ENCODE measurements at regions not wholly inside any gene's neighbourhood (a gene's known extent, or its start where the extent isn't known, plus 50 kb on each side); places are given as distances from the start of the nearest gene placed in this dataset.

DNA sequence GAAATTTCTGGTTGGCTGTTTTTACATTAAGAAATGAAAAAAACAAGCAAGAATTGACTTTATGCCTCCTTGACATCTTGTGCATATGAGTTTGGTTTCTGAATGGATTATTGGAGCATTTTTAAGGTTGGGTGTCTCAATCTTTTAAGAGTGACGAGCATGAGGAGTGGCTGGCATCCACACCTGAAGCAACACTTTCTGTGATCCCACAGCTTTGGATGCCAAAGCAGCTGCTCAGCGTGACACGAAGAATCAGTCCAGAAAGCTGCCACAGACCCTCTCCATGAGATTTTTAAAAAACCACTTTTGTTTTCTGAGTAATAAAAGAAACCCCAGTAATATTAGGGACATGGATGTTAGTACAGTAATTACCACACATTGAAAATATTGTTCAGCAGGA lies 154.5 kb downstream of the KLF13 start:
- no peak overlapping the region for H3K27ac ChIP-seq (ENCODE audit: low read length)
- H3K4me1 ChIP-seq (ENCODE audit: low read length): no peaks in the 10 kb centered on the region
- H2AFZ ChIP-seq (ENCODE audit: low read length): no peak overlapping the region
- no peaks in the 10 kb centered on the region for H3K36me3 ChIP-seq (ENCODE audit: insufficient read depth, low read length)
- H3K9me2 ChIP-seq (replicated peaks; ENCODE audit: insufficient read depth, low read length): no peaks in the 10 kb centered on the region
- no peak overlapping the region for H3K4me2 ChIP-seq (ENCODE audit: low read depth, low read length, poor library complexity, severe bottlenecking)
- no peaks in the 10 kb centered on the region for H3K9me3 ChIP-seq (ENCODE audit: low read length)
- no peaks in the 10 kb centered on the region for H3K79me2 ChIP-seq (ENCODE audit: low read length)
- H3K9ac ChIP-seq (ENCODE audit: low read length): no peak overlapping the region
- no peak overlapping the region for H3K4me3 ChIP-seq (ENCODE audit: low read length)
- H3K27me3 ChIP-seq (ENCODE audit: low read length): no peaks in the 10 kb centered on the region
- no peak for DNase-seq
- H4K20me1 ChIP-seq (ENCODE audit: insufficient read depth, low read depth, low read length): no peaks in the 10 kb centered on the region

DNA sequence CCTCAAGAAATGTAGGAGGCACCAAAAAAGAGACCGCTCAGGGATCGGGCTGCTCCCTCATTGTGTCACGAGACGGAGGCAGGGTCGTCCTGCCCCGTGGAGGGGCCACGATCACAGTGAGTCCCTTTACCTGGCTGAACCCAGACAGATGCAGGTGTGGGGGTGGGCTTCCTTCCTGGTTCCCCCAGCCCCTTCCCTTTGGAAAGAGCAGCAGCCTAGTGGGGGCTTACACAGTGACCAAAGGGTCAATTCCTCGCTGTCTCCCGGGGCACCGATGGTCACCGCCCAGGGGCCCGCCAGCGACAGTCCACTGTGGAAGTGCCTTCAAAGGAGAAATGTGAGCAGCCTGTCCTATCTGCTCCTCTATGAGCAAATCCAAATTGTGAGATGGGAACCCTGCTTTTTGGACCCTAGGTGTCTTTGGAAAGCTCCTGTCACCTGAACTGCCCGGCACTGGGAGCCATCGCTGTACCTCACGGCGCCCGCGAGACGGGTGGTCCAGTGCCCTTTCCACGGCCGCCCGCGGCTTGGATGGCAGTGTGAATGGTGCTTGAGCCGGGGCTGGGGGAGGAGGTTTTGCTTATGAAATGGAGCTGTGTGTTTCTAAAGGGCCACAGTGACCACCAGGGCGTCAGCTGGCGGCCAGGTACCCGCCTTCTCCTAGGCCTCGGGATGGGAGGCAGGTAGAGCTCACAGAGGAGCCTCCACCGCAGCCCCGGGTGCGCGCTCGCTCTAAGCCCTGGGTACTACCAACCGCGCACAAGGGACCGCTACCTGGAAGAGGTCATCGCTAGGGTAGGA lies 155.7 kb downstream of the KLF13 start:
- H4K20me1 ChIP-seq (ENCODE audit: insufficient read depth, low read depth, low read length): no peaks in the 10 kb centered on the region
- no peaks in the 10 kb centered on the region for H3K79me2 ChIP-seq (ENCODE audit: low read length)
- no peak overlapping the region for H3K9ac ChIP-seq (ENCODE audit: low read length)
- H3K9me2 ChIP-seq (replicated peaks; ENCODE audit: insufficient read depth, low read length): no peaks in the 10 kb centered on the region
- H3K27ac ChIP-seq (ENCODE audit: low read length): no peak overlapping the region
- no peak overlapping the region for H3K4me2 ChIP-seq (ENCODE audit: low read depth, low read length, poor library complexity, severe bottlenecking)
- no peaks in the 10 kb centered on the region for H3K4me1 ChIP-seq (ENCODE audit: low read length)
- no peaks in the 10 kb centered on the region for H3K9me3 ChIP-seq (ENCODE audit: low read length)
- H3K4me3 ChIP-seq (ENCODE audit: low read length): no peak overlapping the region
- H3K27me3 ChIP-seq (ENCODE audit: low read length): no peaks in the 10 kb centered on the region
- no peaks in the 10 kb centered on the region for H3K36me3 ChIP-seq (ENCODE audit: insufficient read depth, low read length)
- DNase-seq: no peak
- H2AFZ ChIP-seq (ENCODE audit: low read length): no peak overlapping the region

DNA sequence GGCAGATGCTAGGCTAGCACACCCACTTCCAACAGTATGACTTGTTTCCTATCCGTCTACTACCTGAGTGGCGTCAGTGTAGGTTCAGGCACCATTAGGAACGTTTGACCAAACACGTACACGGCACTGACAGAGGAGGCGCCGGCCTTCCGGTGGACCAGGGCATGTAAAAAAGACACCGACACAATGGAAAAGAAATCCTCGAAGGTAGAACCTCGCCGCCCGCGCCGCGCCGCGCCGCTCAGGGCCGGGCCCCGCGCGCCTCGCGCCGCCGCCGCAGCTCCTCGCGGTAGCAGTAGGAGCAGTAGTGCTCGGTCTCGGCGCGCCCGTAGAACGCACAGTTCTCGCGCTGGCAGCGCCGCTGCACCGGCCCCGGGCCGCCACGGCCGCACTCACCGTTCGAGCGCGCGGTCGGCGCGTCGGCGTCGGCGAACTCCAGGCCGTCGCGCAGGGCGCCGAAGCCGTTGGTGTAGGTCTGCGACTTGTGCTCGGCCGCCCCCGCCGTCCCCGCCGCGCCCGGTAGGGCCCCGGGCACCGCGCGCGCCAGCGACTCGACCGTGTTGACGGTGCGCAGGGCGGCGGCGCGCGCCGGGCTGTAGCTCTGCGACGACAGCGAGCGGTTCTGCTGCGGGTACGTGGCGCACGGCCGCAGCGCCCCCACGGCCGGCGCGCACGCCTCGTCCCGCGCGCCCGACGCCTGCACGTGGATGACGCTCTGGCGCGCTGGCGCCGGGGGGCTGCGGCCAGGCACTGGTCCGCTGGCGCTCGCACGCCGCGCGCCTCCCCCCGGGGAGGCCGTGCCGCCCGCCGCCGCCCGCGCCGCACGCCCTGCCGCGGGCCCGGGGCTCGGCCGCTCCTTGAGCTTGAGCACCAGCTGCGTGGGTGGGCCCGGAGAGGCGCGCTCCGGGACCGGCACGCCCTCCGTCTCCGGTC lies 156.7 kb downstream of the KLF13 start:
- Histone ChIP-seq H3K4me2 (ENCODE audit: low read depth, low read length, poor library complexity, severe bottlenecking) (no peak overlapping the region), H3K36me3 (ENCODE audit: insufficient read depth, low read length) (no peaks in the 10 kb centered on the region), H2AFZ (ENCODE audit: low read length) (no peak overlapping the region), H3K27ac (ENCODE audit: low read length) (no peak overlapping the region), H3K27me3 (ENCODE audit: low read length) (no peaks in the 10 kb centered on the region), H3K9ac (ENCODE audit: low read length) (no peak overlapping the region), H3K79me2 (ENCODE audit: low read length) (no peaks in the 10 kb centered on the region), H3K9me2 (replicated peaks; ENCODE audit: insufficient read depth, low read length) (no peaks in the 10 kb centered on the region), H3K4me1 (ENCODE audit: low read length) (no peaks in the 10 kb centered on the region), H3K4me3 (ENCODE audit: low read length) (no peak overlapping the region), H3K9me3 (ENCODE audit: low read length) (no peaks in the 10 kb centered on the region), H4K20me1 (ENCODE audit: insufficient read depth, low read depth, low read length) (no peaks in the 10 kb centered on the region)
- no peak for DNase-seq

DNA sequence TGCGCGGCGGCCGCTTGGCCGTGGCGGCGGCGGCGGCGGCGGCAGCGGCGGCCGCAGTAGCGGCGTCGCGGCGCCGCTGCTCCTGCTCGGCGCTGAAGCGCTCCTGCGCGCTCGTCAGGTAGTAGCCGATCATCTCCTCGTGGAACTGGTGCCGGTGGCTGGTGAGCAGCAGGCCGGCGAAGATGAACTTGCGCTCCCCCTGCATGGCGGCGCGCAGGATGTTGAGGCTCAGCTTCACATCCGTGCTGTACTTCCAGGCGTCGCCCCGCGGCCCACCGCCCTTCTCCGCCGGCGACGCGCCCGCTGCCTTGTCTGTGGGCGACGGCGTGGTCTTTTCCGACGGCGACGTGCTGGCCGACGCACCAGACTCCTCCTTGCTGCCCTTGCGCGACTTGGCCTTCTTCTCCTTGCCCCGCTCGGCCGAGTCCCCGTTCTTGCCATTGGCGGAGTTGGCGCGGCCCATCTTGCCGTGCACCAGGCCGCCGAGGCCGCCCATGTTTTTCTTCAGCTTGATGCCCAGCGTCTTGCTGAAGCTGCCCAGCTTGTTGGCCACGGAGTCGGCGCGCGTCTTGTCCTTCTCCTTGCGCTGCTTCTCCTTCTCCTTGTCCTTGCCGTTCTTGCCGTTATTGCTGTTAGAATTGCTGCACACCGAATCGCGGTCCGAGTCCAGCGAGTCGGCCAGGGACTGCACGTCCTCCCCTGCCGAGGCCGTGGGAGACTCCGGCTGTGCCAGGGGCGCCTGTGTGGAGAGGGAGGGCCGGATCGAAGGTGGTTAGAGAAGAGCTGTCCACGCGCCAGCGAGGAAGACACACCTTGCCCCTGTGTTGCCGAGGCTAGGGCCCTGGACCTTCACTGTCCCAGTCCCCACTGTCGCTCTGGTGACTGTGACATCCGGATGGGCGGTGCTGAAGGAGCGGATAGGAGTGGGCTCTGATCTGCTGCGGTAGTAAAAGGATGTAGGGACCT lies 157.6 kb downstream of the KLF13 start:
- H3K79me2 ChIP-seq (ENCODE audit: low read length): no peaks in the 10 kb centered on the region
- H3K9me3 ChIP-seq (ENCODE audit: low read length): no peaks in the 10 kb centered on the region
- no peak overlapping the region for H3K9ac ChIP-seq (ENCODE audit: low read length)
- no peaks in the 10 kb centered on the region for H3K36me3 ChIP-seq (ENCODE audit: insufficient read depth, low read length)
- no peaks in the 10 kb centered on the region for H3K27me3 ChIP-seq (ENCODE audit: low read length)
- no peak overlapping the region for H3K4me3 ChIP-seq (ENCODE audit: low read length)
- DNase-seq: no peak
- H2AFZ ChIP-seq (ENCODE audit: low read length): no peak overlapping the region
- H4K20me1 ChIP-seq (ENCODE audit: insufficient read depth, low read depth, low read length): no peaks in the 10 kb centered on the region
- no peak overlapping the region for H3K27ac ChIP-seq (ENCODE audit: low read length)
- no peak overlapping the region for H3K4me2 ChIP-seq (ENCODE audit: low read depth, low read length, poor library complexity, severe bottlenecking)
- H3K9me2 ChIP-seq (replicated peaks; ENCODE audit: insufficient read depth, low read length): no peaks in the 10 kb centered on the region
- no peaks in the 10 kb centered on the region for H3K4me1 ChIP-seq (ENCODE audit: low read length)

DNA sequence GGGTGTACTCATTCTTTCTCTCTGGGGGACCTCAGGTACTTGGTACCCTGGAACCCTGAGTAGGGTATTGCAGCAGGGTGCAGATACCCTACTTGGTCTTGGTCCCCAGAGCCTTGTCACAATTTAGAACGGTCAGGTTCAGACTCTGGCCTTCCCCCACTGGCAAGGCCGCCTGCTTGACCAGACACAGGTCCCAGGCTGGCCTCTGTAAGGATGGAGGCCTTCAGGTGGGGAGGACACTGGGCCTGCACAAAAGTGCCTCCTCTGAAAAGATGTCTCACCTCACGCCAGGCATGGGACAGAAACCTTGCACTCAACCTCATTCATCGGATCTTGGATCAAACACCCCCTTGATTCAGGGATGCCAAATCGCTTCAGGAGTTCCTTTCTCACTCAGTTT lies 158.4 kb downstream of the KLF13 start:
- no peaks in the 10 kb centered on the region for H3K36me3 ChIP-seq (ENCODE audit: insufficient read depth, low read length)
- H2AFZ ChIP-seq (ENCODE audit: low read length): no peak overlapping the region
- no peaks in the 10 kb centered on the region for H4K20me1 ChIP-seq (ENCODE audit: insufficient read depth, low read depth, low read length)
- no peaks in the 10 kb centered on the region for H3K27me3 ChIP-seq (ENCODE audit: low read length)
- H3K79me2 ChIP-seq (ENCODE audit: low read length): no peaks in the 10 kb centered on the region
- H3K9ac ChIP-seq (ENCODE audit: low read length): no peak overlapping the region
- no peak overlapping the region for H3K4me2 ChIP-seq (ENCODE audit: low read depth, low read length, poor library complexity, severe bottlenecking)
- no peaks in the 10 kb centered on the region for H3K9me3 ChIP-seq (ENCODE audit: low read length)
- no peaks in the 10 kb centered on the region for H3K4me1 ChIP-seq (ENCODE audit: low read length)
- DNase-seq: no peak
- no peak overlapping the region for H3K27ac ChIP-seq (ENCODE audit: low read length)
- H3K9me2 ChIP-seq (replicated peaks; ENCODE audit: insufficient read depth, low read length): no peaks in the 10 kb centered on the region
- H3K4me3 ChIP-seq (ENCODE audit: low read length): no peak overlapping the region

DNA sequence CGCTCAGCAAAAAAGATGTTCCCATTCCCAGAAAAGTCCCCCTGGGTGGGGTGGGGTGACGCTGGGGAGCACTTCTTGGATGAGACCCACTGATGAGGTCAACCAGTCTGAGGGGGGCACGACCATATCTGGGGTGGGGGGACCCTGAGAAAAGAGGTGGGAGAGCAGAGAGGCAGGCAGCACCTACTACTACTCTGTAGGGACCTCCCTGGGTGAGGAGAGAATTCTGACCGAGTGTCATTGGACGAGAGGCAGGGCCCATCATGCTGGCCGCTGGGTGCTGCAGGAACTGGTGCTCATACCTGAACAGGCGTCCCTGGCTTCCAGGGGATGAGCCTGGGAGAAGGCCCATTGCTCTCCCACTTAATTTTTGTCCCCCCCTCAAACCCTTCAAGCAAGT lies 158.8 kb downstream of the KLF13 start:
- H3K9me2 ChIP-seq (replicated peaks; ENCODE audit: insufficient read depth, low read length): no peaks in the 10 kb centered on the region
- no peaks in the 10 kb centered on the region for H3K36me3 ChIP-seq (ENCODE audit: insufficient read depth, low read length)
- H3K9me3 ChIP-seq (ENCODE audit: low read length): no peaks in the 10 kb centered on the region
- H4K20me1 ChIP-seq (ENCODE audit: insufficient read depth, low read depth, low read length): no peaks in the 10 kb centered on the region
- no peaks in the 10 kb centered on the region for H3K4me1 ChIP-seq (ENCODE audit: low read length)
- no peak overlapping the region for H2AFZ ChIP-seq (ENCODE audit: low read length)
- no peaks in the 10 kb centered on the region for H3K79me2 ChIP-seq (ENCODE audit: low read length)
- no peak overlapping the region for H3K4me3 ChIP-seq (ENCODE audit: low read length)
- no peak overlapping the region for H3K9ac ChIP-seq (ENCODE audit: low read length)
- H3K4me2 ChIP-seq (ENCODE audit: low read depth, low read length, poor library complexity, severe bottlenecking): no peak overlapping the region
- H3K27me3 ChIP-seq (ENCODE audit: low read length): no peaks in the 10 kb centered on the region
- no peak for DNase-seq
- H3K27ac ChIP-seq (ENCODE audit: low read length): no peak overlapping the region

DNA sequence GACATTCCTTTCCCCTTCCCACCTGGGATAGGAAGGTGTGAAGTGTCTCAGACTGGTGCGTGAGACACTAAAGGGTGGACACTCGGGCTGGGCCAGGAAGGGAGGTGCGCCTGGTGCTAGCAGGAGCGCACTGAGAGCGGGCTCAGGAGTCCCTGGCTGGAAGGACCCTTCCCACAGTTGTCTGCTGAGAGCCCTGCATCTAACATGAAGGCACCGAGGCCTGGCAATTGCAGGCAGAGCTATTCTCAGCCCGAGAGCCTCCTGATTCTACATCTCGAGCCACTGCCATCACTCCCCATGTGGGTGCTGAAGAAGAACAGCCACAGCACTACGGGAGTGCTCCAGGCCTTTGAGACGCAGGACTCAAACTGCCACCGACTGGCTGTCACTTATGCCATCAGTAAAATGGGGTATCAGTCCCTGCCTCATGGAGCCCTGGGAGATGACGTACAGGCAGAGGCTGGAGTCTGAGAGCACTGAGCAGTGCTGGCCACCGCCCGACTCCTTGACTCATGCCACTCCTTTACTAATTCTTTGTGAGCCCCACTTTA lies 159.4 kb downstream of the KLF13 start:
- no peaks in the 10 kb centered on the region for H3K27me3 ChIP-seq (ENCODE audit: low read length)
- 0 out of 2 replicates have a peak, but pooled peaks cover 1% of the 10 kb centered on the region for H3K9me3 ChIP-seq (ENCODE audit: low read length)
- no peaks in the 10 kb centered on the region for H3K79me2 ChIP-seq (ENCODE audit: low read length)
- no peak for DNase-seq
- no peaks in the 10 kb centered on the region for H3K4me1 ChIP-seq (ENCODE audit: low read length)
- no peaks in the 10 kb centered on the region for H3K36me3 ChIP-seq (ENCODE audit: insufficient read depth, low read length)
- H3K27ac ChIP-seq (ENCODE audit: low read length): no peak overlapping the region
- H3K4me3 ChIP-seq (ENCODE audit: low read length): no peak overlapping the region
- no peak overlapping the region for H2AFZ ChIP-seq (ENCODE audit: low read length)
- H4K20me1 ChIP-seq (ENCODE audit: insufficient read depth, low read depth, low read length): no peaks in the 10 kb centered on the region
- H3K9me2 ChIP-seq (replicated peaks; ENCODE audit: insufficient read depth, low read length): no peaks in the 10 kb centered on the region
- H3K4me2 ChIP-seq (ENCODE audit: low read depth, low read length, poor library complexity, severe bottlenecking): no peak overlapping the region
- H3K9ac ChIP-seq (ENCODE audit: low read length): no peak overlapping the region
